Adipocyte (in vitro differentiated cells): ENCODE measurements at regions not wholly inside any gene's neighbourhood (a gene's known extent, or its start where the extent isn't known, plus 50 kb on each side); places are given as distances from the start of the nearest gene placed in this dataset.

Experiments
- DNase-seq: peaks from one replicate; pipeline ENCODE4 v3.0.0-alpha.2; 2015; ENCODE audit warnings: low read depth
- H3K27me3 ChIP-seq: replicated peaks from 2 replicates; pipeline ENCODE4 v1.7.0; 2013; ENCODE audit warnings: mild to moderate bottlenecking, low read length, moderate library complexity; ENCODE audit not compliant: control insufficient read depth, insufficient read depth
- H3K36me3 ChIP-seq: 2 replicates; pipeline ENCODE4 v1.7.0; 2013; ENCODE audit warnings: low read length, mild to moderate bottlenecking, moderate library complexity; ENCODE audit not compliant: control insufficient read depth, insufficient read depth, severe bottlenecking
- H3K4me1 ChIP-seq: 2 replicates; pipeline ENCODE4 v1.7.0; 2013; ENCODE audit warnings: mild to moderate bottlenecking, low read length, moderate library complexity; ENCODE audit not compliant: control insufficient read depth, insufficient read depth
- H3K4me3 ChIP-seq: 2 replicates; pipeline ENCODE4 v1.7.0; 2013; ENCODE audit warnings: mild to moderate bottlenecking, low read length, moderate library complexity
- H3K9ac ChIP-seq: 2 replicates; pipeline ENCODE4 v1.7.0; 2013; ENCODE audit warnings: mild to moderate bottlenecking, low read length, moderate library complexity
- H3K9me3 ChIP-seq: 2 replicates; pipeline ENCODE4 v1.7.0; 2013; ENCODE audit warnings: mild to moderate bottlenecking, low read length, moderate library complexity; ENCODE audit not compliant: control insufficient read depth

GRCh38 chr1:188314557-188315137 lies 1485.9 kb downstream of the PLA2G4A start:
- Histone ChIP-seq H3K9me3 (no peaks in the 10 kb centered on the region), H3K36me3 (no peaks in the 10 kb centered on the region), H3K4me1 (no peaks in the 10 kb centered on the region), H3K27me3 (no peaks in the 10 kb centered on the region), H3K4me3 (no peak overlapping the region), H3K9ac (no peak overlapping the region)
- no peak for DNase-seq

- Histone ChIP-seq H3K36me3 (no peaks in the 10 kb centered on the region), H3K27me3 (no peaks in the 10 kb centered on the region), H3K4me1 (no peaks in the 10 kb centered on the region), H3K9ac (no peak overlapping the region), H3K4me3 (no peak overlapping the region), H3K9me3 (no peaks in the 10 kb centered on the region)
- no peak for DNase-seq
Observed at GRCh38 chr1:188317894-188318293, 1489.1 kb downstream of the PLA2G4A start.

DNA sequence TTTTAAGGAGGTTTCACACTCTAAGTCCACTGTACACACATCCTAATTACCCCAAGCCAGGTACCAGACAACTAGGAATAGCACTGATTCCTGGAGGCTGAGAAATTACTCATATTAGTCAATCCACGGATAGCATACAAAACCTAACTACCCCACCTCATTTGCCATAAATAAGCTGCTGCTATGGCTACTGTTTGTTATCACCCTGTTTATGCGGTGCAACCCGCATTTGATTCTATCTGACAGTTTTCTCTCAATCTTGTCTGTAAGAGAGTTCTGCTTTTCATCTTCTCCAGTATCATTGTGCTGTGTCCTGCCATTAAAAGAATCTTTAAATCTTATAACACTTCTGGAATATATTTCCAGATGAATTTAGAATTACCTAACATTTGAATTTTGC lies 1496.5 kb downstream of the PLA2G4A start:
- Histone ChIP-seq H3K9ac (no peak overlapping the region), H3K4me3 (no peak overlapping the region), H3K36me3 (no peaks in the 10 kb centered on the region), H3K9me3 (no peaks in the 10 kb centered on the region), H3K27me3 (no peaks in the 10 kb centered on the region), H3K4me1 (no peaks in the 10 kb centered on the region)
- no peak for DNase-seq

DNA sequence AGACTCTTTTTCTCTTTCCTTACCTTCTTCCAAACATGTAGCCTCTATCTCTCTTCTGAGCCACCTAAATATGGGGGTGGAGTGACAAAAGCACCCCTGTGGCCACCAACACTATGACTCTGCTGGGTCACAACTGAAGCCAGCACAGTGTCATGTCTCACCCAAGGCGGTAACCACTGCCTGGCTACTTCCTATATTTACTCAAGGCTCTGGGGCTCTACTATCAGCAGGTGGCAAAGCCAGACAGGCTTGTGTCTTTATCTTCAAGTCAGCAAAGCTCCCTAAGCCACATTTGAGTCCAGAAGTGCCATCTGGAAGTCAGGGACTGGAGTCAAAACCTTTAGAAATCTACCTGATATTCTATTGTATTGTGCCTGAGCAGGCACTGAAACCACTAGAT lies 1515.2 kb downstream of the PLA2G4A start:
- Histone ChIP-seq H3K9ac (no peak overlapping the region), H3K36me3 (no peaks in the 10 kb centered on the region), H3K9me3 (no peaks in the 10 kb centered on the region), H3K4me1 (no peaks in the 10 kb centered on the region), H3K4me3 (no peak overlapping the region), H3K27me3 (no peaks in the 10 kb centered on the region)
- no peak for DNase-seq

GRCh38 chr1:188350104-188350503 lies 1521.4 kb downstream of the PLA2G4A start:
- no peaks in the 10 kb centered on the region for H3K9me3 ChIP-seq
- H3K4me1 ChIP-seq = no peaks in the 10 kb centered on the region
- H3K36me3 ChIP-seq = no peaks in the 10 kb centered on the region
- H3K9ac ChIP-seq = no peak overlapping the region
- no peak for DNase-seq
- H3K4me3 ChIP-seq = no peak overlapping the region
- H3K27me3 ChIP-seq = no peaks in the 10 kb centered on the region

GRCh38 chr1:188355082-188355481 lies 1526.3 kb downstream of the PLA2G4A start:
- no peaks in the 10 kb centered on the region for H3K4me1 ChIP-seq
- H3K4me3 ChIP-seq = no peak overlapping the region
- no peaks in the 10 kb centered on the region for H3K27me3 ChIP-seq
- no peak overlapping the region for H3K9ac ChIP-seq
- no peak for DNase-seq
- H3K36me3 ChIP-seq = no peaks in the 10 kb centered on the region
- no peaks in the 10 kb centered on the region for H3K9me3 ChIP-seq

DNA sequence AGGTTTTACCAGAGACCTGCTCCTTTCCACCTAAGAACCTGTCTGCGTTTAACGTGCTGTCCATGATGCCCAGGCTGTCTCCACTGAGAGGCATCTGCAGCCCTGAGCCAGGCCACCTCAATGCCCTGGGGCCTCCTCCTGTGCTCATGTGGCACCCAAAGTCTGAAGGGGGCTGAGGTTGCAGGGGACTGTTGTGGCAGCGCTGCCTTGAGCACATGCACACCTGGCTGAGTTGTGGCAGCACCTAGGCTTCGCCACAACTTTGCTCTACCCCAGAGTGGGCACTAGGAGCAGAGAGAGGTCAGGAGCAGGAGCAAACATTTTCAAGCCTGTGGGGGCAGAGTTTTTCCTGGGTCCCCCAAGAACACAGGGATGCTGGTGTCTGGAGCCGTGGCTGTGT lies 1527.1 kb downstream of the PLA2G4A start:
- no peaks in the 10 kb centered on the region for H3K27me3 ChIP-seq
- no peaks in the 10 kb centered on the region for H3K4me1 ChIP-seq
- DNase-seq = no peak
- no peak overlapping the region for H3K4me3 ChIP-seq
- no peak overlapping the region for H3K9ac ChIP-seq
- H3K9me3 ChIP-seq = no peaks in the 10 kb centered on the region
- no peaks in the 10 kb centered on the region for H3K36me3 ChIP-seq

GRCh38 chr1:188359315-188359714 lies 1530.6 kb downstream of the PLA2G4A start:
- Histone ChIP-seq H3K9ac (no peak overlapping the region), H3K4me3 (no peak overlapping the region), H3K36me3 (no peaks in the 10 kb centered on the region), H3K4me1 (no peaks in the 10 kb centered on the region), H3K27me3 (no peaks in the 10 kb centered on the region), H3K9me3 (no peaks in the 10 kb centered on the region)
- no peak for DNase-seq

- Histone ChIP-seq H3K4me1 (no peaks in the 10 kb centered on the region), H3K4me3 (no peak overlapping the region), H3K27me3 (no peaks in the 10 kb centered on the region), H3K9me3 (no peaks in the 10 kb centered on the region), H3K36me3 (no peaks in the 10 kb centered on the region), H3K9ac (no peak overlapping the region)
- DNase-seq = no peak
Observed at GRCh38 chr1:188363943-188364342, 1535.2 kb downstream of the PLA2G4A start.

DNA sequence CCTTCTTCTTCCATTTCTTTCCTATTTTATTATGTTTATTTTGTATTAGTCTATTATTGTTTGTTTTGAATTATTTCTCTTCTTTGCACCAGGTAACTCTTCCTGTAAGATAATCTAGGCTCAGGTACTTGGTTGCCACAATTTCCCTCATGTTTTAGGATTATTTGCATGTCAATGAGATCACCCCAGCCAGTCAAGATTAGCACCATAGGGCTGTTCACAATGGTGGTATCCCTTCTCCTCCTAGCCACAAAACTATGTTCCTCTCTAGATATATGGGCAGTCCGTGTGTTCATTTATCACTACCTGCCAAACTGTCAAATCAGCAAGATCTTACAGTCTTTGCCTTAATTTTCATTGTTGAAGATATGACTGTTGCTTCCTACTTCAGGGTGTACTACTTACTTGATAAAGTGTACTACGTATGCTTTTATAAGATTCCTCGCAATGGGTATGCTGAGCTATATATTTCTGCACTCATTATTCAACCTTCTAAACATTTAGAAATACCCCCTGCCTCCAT lies 1536.2 kb downstream of the PLA2G4A start:
- H3K36me3 ChIP-seq = no peaks in the 10 kb centered on the region
- no peak for DNase-seq
- H3K4me1 ChIP-seq = no peaks in the 10 kb centered on the region

GRCh38 chr1:188365874-188366273 lies 1537.1 kb downstream of the PLA2G4A start:
- H3K27me3 ChIP-seq = no peaks in the 10 kb centered on the region
- H3K36me3 ChIP-seq = no peaks in the 10 kb centered on the region
- H3K9ac ChIP-seq = no peak overlapping the region
- H3K4me1 ChIP-seq = no peaks in the 10 kb centered on the region
- H3K9me3 ChIP-seq = no peaks in the 10 kb centered on the region
- DNase-seq = no peak
- H3K4me3 ChIP-seq = no peak overlapping the region

More for the DNA sequence above, 1536.2 kb downstream of the PLA2G4A start:
- H3K9me3 ChIP-seq = no peaks in the 10 kb centered on the region
- H3K27me3 ChIP-seq = no peaks in the 10 kb centered on the region
- H3K9ac ChIP-seq = no peak overlapping the region
- H3K4me3 ChIP-seq = no peak overlapping the region

- H3K27me3 ChIP-seq = no peaks in the 10 kb centered on the region
- no peaks in the 10 kb centered on the region for H3K9me3 ChIP-seq
- no peaks in the 10 kb centered on the region for H3K36me3 ChIP-seq
Observed at GRCh38 chr1:188367661-188368060, 1538.9 kb downstream of the PLA2G4A start.

More at GRCh38 chr1:188367661-188368060, 1538.9 kb downstream of the PLA2G4A start:
- H3K4me3 ChIP-seq = no peak overlapping the region
- no peak for DNase-seq
- no peaks in the 10 kb centered on the region for H3K4me1 ChIP-seq
- no peak overlapping the region for H3K9ac ChIP-seq
